GM23248 (cell line): ENCODE measurements at regions not wholly inside any gene's neighbourhood (a gene's known extent, or its start where the extent isn't known, plus 50 kb on each side); places are given as distances from the start of the nearest gene placed in this dataset.

Experiments used
- EZH2 ChIP-seq: fragments of 200-600 bp; sonication (generic); IDR thresholded peaks from 2 replicates; pipeline ENCODE4 v1.6.1; 2018; ENCODE audit warnings: antibody characterized with exemption, mild to moderate bottlenecking; ENCODE audit not compliant: insufficient read depth, poor library complexity, severe bottlenecking
- EZH2phosphoT487 ChIP-seq: fragments of 200-600 bp; sonication (generic); IDR thresholded peaks from 2 replicates; pipeline ENCODE4 v1.6.1; 2018; ENCODE audit warnings: antibody characterized with exemption, moderate library complexity, mild to moderate bottlenecking, low read depth; ENCODE audit not compliant: insufficient read depth

DNA sequence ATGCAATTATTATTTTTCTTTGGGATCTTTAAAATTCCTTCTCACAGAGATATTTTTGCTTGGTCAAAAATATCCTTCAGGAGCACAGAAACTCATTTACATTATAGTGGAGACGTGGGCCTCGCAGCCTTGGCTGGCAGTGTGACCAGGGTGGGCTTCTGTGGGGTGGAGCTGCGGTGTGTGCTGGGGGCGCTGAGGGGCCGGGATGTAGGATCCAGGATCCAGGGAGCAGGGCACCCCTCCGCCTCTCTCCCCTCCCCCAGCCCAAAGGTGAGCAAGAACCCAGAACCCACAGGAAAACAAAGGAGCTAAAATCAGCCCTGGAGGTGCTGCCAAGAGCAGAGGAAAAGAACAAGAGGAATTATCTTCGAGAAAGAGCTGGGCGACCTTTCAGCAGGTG lies 79.1 kb upstream of the OLFM1 start:
- no peak for TF ChIP-seq EZH2phosphoT487
- no peak for TF ChIP-seq EZH2
